NAMALWA (cell line): ENCODE measurements at regions not wholly inside any gene's neighbourhood (a gene's known extent, or its start where the extent isn't known, plus 50 kb on each side); places are given as distances from the start of the nearest gene placed in this dataset.
"Not testable (repeated sequence)": the region's sequence is repeated elsewhere in the genome, so short reads cannot be mapped to it uniquely, and the experiment has no call there.

Source experiments
- DNase-seq: peaks from one replicate; pipeline ENCODE4 v3.0.0-alpha.2; 2015; ENCODE audit warnings: low spot score

- DNase-seq = no peak
These were observed 458.3 kb upstream of the SYT4 start for GRCh38 chr18:43735570-43735969.

- DNase-seq = no peak
These were observed 467.9 kb upstream of the SYT4 start for GRCh38 chr18:43744960-43745745.

- no peak for DNase-seq
These were observed 473.9 kb upstream of the SYT4 start for GRCh38 chr18:43751203-43751602.

- DNase-seq = no peak
These were observed 474.5 kb upstream of the SYT4 start for GRCh38 chr18:43751835-43752234.

GRCh38 chr18:43757273-43757672, 480.0 kb upstream of the SYT4 start:
- no peak for DNase-seq

GRCh38 chr18:43758734-43759133, 481.4 kb upstream of the SYT4 start:
- no peak for DNase-seq

- no peak for DNase-seq
These were observed 482.7 kb upstream of the SYT4 start for GRCh38 chr18:43760010-43760409.

- DNase-seq = no peak
These were observed 495.6 kb upstream of the SYT4 start for GRCh38 chr18:43772907-43773306.

GRCh38 chr18:43774497-43774896, 497.2 kb upstream of the SYT4 start:
- no peak for DNase-seq

GRCh38 chr18:43775591-43775990, 498.3 kb upstream of the SYT4 start:
- DNase-seq = no peak

- no peak for DNase-seq
These were observed 499.7 kb upstream of the SYT4 start for GRCh38 chr18:43776997-43777396.

GRCh38 chr18:43777636-43778304, 500.5 kb upstream of the SYT4 start:
- DNase-seq = no peak

GRCh38 chr18:43780782-43781340, 503.6 kb upstream of the SYT4 start:
- DNase-seq = no peak

GRCh38 chr18:43785158-43785557, 507.9 kb upstream of the SYT4 start:
- no peak for DNase-seq

GRCh38 chr18:43786893-43787292, 509.6 kb upstream of the SYT4 start:
- no peak for DNase-seq

GRCh38 chr18:43787721-43788120, 510.4 kb upstream of the SYT4 start:
- DNase-seq = not testable (repeated sequence)

GRCh38 chr18:43789234-43790000, 512.1 kb upstream of the SYT4 start:
- DNase-seq = no peak

GRCh38 chr18:43793910-43794309, 516.6 kb upstream of the SYT4 start:
- no peak for DNase-seq

GRCh38 chr18:43794363-43794762, 517.1 kb upstream of the SYT4 start:
- DNase-seq = no peak

GRCh38 chr18:43797347-43797746, 520.1 kb upstream of the SYT4 start:
- no peak for DNase-seq

- DNase-seq = no peak
These were observed 523.3 kb upstream of the SYT4 start for GRCh38 chr18:43800584-43800983.

GRCh38 chr18:43805646-43806194, 528.4 kb upstream of the SYT4 start:
- DNase-seq = no peak
